Fibroblast of skin of right biceps (primary cell): ENCODE measurements at regions not wholly inside any gene's neighbourhood (a gene's known extent, or its start where the extent isn't known, plus 50 kb on each side); places are given as distances from the start of the nearest gene placed in this dataset.
A peak's percentile ranks its signal among the peaks of the same experiment; 100 is the strongest.

Experiments
- DNase-seq: peaks from one replicate; pipeline ENCODE4 v3.0.0-alpha.2; 2013

DNA sequence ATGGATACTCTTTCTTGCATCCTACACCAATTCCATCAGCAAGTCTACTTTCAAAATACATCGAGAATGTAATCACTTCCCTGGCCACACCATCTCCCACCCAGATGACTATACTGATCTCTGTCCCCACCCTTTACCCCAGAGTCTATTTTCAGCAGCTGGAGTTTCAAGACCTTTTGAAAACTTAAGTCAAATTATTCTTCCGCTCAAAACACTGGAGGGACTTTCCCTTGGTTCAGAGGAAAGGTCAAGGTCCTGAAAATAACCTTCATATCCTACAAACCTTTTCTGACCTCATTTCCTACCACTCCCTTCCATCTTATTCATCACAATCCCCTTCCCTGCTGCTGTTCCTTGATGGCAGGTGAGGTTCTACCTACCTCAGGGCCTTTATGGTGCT is 58.8 kb upstream of the LYPD6 start:
- no peak for DNase-seq

DNA sequence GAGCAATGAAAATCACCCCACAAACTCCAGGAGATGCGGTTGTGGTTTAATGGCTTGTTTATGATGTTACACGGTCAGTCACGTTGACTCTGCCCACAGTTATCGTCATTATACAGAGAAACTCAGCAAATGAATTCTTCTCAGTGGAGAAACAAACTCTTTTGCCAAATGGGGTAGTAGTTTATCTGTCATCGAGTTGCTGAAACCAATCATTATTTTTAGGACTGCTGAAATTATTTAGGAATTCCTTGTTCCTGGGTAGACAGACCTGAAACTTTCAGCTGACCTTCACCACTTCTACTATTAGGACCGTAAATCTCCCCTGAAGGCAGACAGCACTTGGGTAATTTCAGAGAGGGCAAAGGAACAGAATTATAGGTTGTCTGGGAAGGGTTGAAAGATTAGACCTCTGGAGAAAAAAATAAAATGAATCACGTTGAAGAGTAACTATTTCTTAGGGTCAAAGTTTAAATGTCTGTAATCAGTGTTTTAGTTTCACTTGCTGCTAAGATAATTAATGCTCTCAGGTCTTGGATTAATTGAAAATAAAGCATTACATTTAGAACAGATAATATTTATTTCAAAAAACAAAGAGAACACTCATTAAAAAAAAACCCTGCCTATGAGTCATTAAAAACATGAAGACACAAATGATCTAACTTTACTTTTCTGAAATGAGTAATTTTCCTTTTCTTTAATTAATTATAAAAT is 52.1 kb upstream of the LYPD6 start:
- DNase-seq, result peak; percentile 35

DNA sequence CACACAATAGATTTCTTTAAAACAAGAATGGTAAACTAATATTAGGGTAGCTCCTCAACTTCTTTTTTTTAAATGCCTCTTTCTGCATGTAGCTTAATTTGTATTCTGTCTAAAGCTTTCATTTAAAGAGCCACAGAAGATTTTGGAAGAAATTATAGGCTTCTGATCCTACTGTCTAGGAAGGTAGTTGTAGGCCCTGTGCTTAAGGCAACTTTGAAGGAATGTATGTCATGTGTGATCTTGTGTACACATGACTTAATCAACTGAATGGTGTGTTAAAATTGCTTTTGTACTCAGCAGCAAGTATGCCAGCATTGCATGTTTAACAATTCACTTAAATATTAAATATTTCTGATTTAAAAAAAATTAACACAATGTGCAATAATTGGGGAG is 51.5 kb upstream of the LYPD6 start:
- DNase-seq, result no peak
